HG02885 (cell line): ENCODE measurements at regions not wholly inside any gene's neighbourhood (a gene's known extent, or its start where the extent isn't known, plus 50 kb on each side); places are given as distances from the start of the nearest gene placed in this dataset.

Source experiments
- ATAC-seq: cut with Tn5 transposase; IDR thresholded peaks from one replicate; pipeline ENCODE4 v1.9.1; 2021; ENCODE audit warnings: mild to moderate bottlenecking; ENCODE audit not compliant: unreplicated experiment, poor library complexity

DNA sequence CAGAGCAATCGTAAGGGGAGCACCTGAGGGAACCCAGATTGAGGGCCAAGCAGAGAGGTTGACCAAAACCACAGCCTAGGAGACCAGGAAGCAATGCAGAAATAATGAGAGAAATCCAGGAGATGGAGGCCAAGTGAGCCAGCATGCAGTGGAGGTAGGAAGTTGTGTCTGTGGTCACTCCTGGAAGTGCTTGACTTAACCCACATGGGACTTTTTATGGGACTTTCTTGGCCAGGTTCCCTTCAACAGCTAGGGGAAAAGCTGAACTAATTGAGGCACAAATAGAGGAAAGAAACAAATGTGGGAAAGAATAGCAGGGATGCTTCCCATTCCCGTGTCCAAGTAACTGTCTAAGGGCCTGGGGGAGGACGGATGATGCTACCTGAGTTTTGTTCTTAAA, 293.2 kb upstream of the CLINT1 start:
- no peak for ATAC-seq

- no peak for ATAC-seq
Observed at GRCh38 chr5:158147227-158147626, 288.3 kb upstream of the CLINT1 start.

DNA sequence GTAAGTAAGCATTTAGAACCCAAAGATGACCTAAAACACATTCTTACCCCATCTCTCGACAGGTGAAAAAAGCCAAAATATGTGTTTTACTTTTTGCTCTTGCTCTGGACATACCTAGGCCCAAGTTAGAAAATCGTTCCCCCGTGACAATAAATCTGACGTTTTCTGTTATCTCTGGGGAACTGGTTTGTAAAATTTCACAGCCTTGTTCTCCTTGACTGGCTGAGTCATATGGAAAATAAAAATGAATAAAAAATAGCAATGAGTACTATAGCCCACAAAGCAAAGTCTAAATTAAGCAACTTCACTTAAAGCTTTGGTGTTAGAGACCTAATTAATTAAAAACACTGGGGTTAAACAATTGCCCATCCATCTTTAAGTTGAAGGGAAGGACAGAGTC, 286.9 kb upstream of the CLINT1 start:
- no peak for ATAC-seq

GRCh38 chr5:158143081-158143480, 284.1 kb upstream of the CLINT1 start:
- ATAC-seq, result no peak

DNA sequence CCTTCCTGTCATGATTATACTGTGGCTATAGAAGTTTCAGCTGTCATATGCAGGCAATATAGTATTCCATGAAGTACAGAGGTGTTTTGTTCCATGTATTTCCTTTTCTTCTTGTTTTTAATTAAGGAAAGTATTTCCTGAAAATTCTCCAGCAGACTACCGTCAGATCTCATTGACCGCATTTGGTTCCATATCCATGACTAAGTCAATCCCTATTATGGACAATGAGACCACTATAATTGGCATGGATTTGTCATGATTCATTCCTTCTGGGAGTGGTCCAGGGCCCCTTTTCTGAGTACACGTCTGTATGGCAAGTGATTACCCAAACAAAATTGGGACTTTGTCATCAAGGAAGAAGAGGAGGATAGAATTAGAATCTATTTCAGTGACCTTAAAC, 283.2 kb upstream of the CLINT1 start:
- no peak for ATAC-seq

DNA sequence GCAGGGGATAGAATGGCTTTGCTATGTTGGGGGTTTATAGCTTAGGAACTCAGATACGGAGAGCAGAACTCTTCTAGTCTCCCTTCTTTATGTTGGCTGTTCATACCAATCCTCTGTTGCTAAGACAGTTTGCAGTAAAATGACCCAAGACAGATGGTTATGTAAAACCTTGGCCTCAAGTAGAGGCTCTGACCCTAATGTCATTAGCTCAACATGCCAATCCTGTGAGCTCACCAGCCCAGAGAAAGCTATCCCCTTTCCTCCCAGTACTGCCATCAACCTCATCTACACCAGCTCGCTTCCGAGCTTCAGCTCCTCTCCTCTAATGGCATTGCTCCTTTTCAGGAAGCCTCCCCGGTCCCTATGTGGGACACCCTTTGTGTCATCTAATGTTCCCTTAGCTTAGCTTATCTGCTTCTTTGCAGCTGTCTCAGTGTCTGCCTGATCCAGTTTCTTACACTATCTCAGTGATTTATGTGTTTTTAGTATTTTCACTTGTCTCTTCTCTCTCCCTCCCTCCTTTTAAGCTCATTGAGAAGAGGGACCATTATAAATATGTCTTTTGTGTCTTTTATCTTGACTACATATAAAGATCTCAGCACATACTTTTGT, 281.3 kb upstream of the CLINT1 start:
- ATAC-seq, result no peak

DNA sequence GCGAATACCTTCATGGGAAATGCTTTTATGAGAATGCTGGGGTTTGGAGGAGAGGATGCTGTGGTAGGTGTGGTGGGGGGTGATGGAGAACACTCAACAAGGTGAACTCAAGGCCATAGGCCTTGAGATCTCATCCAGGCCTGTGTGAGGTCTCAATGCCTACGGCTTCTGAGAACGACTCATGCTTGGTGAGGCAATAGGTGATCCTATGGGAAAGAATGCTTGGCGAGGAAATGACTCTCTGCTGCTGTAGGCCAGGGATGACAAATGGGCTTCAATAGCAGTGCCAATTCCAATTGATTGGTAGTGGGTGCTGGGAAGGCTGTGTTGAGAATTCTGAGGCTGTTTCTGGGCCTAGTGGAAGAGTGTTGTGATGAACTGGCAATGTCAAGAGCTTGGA, 280.2 kb upstream of the CLINT1 start:
- ATAC-seq, result no peak

DNA sequence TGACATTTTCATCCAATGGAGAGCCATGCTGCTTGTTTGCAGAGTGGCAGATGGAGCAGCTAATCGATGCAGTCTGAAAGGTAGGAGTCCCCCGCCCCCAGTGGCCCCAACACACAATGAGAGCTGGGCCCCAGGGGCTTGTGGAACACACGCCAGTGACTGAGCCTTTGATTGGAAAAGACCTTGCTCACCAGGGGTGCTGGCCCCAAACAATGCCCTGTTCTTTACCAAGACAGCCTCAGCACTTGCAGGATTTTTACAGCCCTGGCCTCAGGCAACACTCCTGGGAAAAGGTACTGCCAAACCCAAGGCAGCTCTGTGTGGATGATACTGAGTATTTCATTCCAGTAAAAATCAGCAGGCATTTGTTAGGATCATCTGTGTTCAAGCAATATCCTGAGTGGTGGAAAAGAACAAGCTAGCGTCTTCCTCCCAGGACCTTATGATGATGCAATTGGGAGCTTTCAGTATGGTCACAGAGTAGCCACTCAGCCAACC, 276.8 kb upstream of the CLINT1 start:
- no peak for ATAC-seq

DNA sequence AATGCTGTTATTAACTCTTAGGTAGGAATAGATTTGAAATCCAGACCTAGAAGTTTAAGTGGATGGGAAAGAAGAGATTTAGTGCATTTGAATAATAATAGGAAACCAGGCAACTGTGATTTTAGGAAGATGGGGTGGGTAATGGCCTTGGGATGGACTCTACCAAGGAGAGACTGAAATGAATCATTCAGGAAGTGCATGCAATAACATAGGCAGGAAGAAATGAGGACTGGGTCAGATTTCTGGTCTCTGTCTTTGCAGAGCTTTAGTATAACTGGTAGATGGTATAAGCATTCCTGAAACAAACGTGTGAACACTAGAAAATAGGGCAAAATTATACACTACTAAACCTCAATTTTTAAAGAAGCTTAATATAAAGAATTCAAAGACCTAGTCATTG, 274.4 kb upstream of the CLINT1 start:
- no peak for ATAC-seq

- ATAC-seq, result no peak
Observed at GRCh38 chr5:158127536-158127935, 268.6 kb upstream of the CLINT1 start.

- ATAC-seq, result no peak
Observed at GRCh38 chr5:158126442-158127405, 267.8 kb upstream of the CLINT1 start.

GRCh38 chr5:158124606-158125316, 265.8 kb upstream of the CLINT1 start:
- ATAC-seq, result no peak

GRCh38 chr5:158123595-158123994, 264.6 kb upstream of the CLINT1 start:
- no peak for ATAC-seq

DNA sequence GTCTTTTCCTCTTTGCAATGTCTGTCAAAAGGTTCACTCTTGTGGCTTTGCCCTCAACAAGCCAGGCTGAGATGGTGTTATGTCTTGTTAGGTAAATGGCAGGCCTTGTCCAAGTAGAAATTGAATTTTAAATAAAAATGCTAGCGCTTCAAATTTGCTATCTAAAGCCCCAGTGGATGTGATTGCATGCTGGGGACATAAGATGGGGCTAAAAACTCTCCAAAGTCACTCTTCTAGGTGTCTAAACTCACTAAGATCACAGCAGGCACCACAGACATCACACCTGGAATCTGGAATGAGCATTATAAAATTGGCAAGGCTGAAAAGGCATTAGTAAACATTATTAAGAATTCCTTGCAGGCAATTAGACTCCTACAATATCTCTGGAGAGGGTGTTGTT, 262.7 kb upstream of the CLINT1 start:
- ATAC-seq, result no peak

DNA sequence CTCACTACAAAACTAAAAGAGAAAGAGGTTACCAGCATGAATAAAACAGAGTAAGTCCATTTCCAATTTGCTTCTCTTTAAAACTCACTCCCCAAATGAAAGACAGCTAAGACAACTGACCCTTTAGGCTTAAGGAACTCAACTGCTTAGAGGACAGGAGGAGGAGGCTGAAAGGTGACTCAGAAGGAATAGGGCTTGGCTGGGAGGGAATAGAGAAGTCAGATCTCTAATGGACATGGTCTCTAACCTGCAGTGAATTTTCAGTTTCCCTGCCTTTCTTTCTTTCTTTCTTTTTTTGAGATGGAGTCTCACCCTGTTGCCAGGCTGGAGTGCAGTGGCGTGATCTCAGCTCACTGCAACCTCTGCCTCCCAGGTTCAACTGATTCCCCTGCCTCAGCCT, 261.8 kb upstream of the CLINT1 start:
- ATAC-seq, result no peak

DNA sequence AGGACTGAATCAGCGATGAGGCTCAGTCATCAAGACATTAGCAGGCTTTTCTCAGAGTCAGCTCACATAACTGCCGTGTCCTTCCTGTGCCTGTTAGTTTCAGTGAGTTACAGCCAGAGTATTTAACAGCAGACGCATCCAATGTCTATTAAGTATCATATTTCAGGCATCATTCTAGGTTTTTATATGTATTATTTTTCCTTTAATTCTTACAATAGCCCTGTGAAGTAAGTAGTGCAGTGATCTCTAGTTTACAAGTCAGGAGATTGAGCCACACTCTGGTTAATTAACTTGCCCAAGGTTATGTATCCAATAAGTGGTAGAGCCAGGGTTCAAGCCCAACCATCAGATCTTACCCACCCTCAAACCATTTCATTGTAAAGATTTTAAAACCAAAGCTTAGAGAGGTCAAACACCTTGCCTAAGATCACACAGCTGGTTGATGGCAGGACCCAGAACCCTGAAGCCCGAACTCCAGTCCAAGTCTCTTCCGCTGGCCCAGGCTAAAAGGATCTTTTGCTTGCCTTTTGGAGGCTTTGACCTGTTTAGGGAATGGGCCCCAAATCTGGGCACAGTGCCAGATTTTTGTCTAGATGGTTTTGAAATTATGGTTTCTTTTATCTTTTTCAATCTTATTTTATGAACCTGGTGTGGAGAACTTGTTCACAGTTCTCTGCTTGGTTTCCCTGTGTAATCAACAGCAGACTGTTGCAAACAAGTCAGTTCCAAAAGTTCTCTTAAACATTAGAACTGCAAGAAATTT, 261.2 kb upstream of the CLINT1 start:
- no peak for ATAC-seq

DNA sequence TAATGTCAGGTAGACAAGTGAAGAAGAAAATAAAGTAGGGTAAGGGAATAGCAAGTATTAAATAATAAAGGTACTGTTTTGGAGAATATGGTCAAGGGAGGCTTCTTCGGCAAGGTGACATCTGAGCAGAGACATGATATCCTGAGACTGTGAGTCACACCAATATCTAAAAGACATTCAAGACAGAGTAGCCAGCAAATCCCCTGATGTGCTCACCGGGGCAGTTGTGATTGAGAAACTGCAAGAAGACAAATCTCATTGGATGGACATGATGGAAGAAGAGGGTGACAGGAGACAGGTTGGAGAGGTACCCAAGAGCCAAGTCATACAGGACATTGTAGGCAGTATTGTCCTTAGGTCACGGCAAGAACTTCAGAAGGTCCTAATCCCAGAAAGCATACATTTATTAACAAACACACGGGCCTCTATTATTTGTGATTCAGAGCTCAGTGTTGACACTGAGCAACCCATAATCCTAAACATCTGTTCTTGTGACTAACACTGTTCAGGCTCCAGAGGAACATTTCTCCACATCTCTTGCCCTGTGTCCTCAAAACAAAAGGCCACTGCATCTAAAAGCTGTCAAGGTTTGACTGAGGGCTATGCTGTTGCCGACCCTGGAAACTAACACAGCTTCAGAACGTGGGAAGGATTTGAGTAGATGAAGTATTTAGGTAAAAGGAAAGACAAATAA, 258.7 kb upstream of the CLINT1 start:
- ATAC-seq, result no peak

- no peak for ATAC-seq
Observed at GRCh38 chr5:158116965-158117364, 258.0 kb upstream of the CLINT1 start.

GRCh38 chr5:158115468-158115867, 256.5 kb upstream of the CLINT1 start:
- no peak for ATAC-seq

- no peak for ATAC-seq
Observed at GRCh38 chr5:158108177-158108576, 249.2 kb upstream of the CLINT1 start.
